Tibial nerve (tissue), 4 donors: ENCODE measurements at regions not wholly inside any gene's neighbourhood (a gene's known extent, or its start where the extent isn't known, plus 50 kb on each side); places are given as distances from the start of the nearest gene placed in this dataset.

Experiments used
- EP300 ChIP-seq, 2 donors: sonication (generic); formaldehyde crosslinking; IDR thresholded peaks; one replicate each; pipeline ENCODE4 v1.6.1; 2017; ENCODE audit warnings: antibody characterized with exemption in 2 of 2, mild to moderate bottlenecking in 1 of 2
- POLR2A ChIP-seq, 2 donors: fragments of 450-650 bp; IDR thresholded peaks; one replicate each; pipeline ENCODE4 v1.6.1; 2017; ENCODE audit warnings: antibody characterized with exemption in 2 of 2, mild to moderate bottlenecking in 2 of 2, moderate library complexity in 2 of 2
- TF ChIP-seq, protein P1 (sequence below), 5 experiments: fragments of 200-600 bp in 3 of 5; fragments of 450-650 bp in 2 of 5; sonication (generic) in 3 of 5; IDR thresholded peaks; one replicate each; pipeline ENCODE4 v1.5.1; 2016 to 2019; ENCODE audit warnings: antibody characterized with exemption in 5 of 5, mild to moderate bottlenecking in 3 of 5, moderate library complexity in 2 of 5

- TF ChIP-seq POLR2A (IDR thresholded peaks at IDR 0.05) (no peak), EP300 (IDR thresholded peaks at IDR 0.05) (no peak)
- TF ChIP-seq, protein P1, sequence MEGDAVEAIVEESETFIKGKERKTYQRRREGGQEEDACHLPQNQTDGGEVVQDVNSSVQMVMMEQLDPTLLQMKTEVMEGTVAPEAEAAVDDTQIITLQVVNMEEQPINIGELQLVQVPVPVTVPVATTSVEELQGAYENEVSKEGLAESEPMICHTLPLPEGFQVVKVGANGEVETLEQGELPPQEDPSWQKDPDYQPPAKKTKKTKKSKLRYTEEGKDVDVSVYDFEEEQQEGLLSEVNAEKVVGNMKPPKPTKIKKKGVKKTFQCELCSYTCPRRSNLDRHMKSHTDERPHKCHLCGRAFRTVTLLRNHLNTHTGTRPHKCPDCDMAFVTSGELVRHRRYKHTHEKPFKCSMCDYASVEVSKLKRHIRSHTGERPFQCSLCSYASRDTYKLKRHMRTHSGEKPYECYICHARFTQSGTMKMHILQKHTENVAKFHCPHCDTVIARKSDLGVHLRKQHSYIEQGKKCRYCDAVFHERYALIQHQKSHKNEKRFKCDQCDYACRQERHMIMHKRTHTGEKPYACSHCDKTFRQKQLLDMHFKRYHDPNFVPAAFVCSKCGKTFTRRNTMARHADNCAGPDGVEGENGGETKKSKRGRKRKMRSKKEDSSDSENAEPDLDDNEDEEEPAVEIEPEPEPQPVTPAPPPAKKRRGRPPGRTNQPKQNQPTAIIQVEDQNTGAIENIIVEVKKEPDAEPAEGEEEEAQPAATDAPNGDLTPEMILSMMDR (IDR thresholded peaks at IDR 0.05) = no peak
These were observed 238.5 kb downstream of the FGF9 start for GRCh38 chr13:21909331-21909730.
